ENCODE measurements at regions not wholly inside any gene's neighbourhood (a gene's known extent, or its start where the extent isn't known, plus 50 kb on each side); places are given as distances from the start of the nearest gene placed in this dataset.

DNA sequence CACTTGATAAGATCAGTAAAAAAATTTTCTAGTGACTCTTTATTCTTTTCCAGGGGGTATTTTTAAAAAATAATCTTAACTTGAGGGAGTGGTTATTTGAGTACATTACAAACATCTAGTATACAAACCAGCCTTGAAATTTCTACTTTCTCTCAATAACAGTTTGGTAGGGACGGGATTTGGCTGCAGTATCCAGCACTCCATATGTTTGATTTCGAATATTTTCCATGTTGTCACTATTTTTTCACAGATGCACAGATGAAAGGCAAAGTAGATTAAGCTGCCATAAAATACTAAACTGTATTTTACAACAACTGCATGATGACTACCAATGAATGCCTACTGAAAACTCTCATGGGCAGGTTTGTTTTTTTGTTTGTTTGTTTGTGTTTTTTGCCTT lies 225.0 kb downstream of the COX7B2 start:
- TF ChIP-seq CTCF (IDR thresholded peaks at IDR 0.05) (no peak), ZFX (IDR thresholded peaks at IDR 0.05; ENCODE audit: borderline replicate concordance) (no peak)
- no peak overlapping the region for H3K27ac ChIP-seq

- H3K27ac ChIP-seq: no peak overlapping the region
- TF ChIP-seq ZFX (IDR thresholded peaks at IDR 0.05; ENCODE audit: borderline replicate concordance) (no peak), CTCF (IDR thresholded peaks at IDR 0.05) (no peak)
These were observed 232.7 kb downstream of the COX7B2 start for GRCh38 chr4:46676364-46676763.

DNA sequence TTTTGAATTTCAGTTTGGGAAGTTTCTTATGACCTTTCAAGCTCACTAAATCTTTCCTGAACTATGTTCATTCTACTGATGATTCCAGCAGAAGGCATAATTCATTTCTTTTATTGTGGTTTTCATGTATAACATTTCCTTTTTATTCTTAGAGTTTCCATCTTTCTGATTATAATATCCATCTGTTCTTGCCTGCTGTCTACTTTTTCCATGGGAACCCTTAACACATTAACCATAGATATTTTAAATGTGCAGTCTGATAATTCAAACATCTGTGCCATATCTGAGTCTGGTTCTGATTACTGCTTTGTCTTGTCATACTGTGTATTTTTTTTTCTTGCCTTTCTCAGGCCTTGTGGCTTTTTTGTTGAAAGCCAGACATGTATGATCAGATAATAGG lies 234.7 kb downstream of the COX7B2 start:
- no peak overlapping the region for H3K27ac ChIP-seq
- TF ChIP-seq ZFX (IDR thresholded peaks at IDR 0.05; ENCODE audit: borderline replicate concordance): no peak
- TF ChIP-seq CTCF (IDR thresholded peaks at IDR 0.05): no peak

GRCh38 chr4:46667790-46668189 lies 241.3 kb downstream of the COX7B2 start:
- TF ChIP-seq ZFX (IDR thresholded peaks at IDR 0.05; ENCODE audit: borderline replicate concordance) (no peak), CTCF (IDR thresholded peaks at IDR 0.05) (no peak)
- H3K27ac ChIP-seq: no peak overlapping the region

DNA sequence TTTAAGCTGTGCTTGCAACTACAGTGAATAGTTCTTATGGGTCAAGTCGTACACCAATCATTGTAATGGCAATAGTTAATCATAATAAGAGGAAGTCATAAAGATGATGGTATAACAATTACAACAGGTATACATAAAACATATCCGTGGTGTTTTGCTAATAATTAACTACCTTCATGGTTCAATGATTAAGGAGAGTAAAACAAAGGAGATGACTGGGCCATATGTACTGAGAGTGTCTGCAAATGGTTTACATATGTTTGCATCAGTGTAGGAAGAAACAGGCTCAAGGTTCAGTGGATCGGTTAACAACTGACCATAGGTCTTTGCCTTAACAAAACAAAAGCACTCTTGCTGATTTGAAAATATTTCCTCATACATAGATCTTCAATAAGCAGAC lies 253.0 kb downstream of the COX7B2 start:
- no peak overlapping the region for H3K27ac ChIP-seq
- TF ChIP-seq CTCF (IDR thresholded peaks at IDR 0.05) (no peak), ZFX (IDR thresholded peaks at IDR 0.05; ENCODE audit: borderline replicate concordance) (no peak)

DNA sequence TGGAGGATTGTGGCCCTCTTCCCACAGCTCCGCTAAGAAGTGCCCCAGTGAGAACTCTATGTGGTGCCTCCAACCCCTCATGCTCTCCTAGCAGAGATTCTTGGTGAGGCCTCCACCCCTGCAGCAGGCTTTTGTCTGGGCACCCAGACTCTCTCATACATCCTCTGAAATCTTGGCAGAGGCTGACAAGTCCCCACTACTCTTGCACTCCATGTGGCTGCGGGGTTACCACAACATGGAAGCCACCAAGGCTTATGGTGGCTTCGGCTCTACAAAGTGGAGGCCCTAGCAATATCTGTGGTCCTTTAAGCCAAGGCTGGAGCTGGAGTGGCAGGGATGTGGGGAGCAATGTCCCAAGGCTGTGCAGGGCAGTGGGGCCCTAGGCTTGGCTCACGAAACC lies 255.2 kb downstream of the COX7B2 start:
- no peak overlapping the region for H3K27ac ChIP-seq
- TF ChIP-seq ZFX (IDR thresholded peaks at IDR 0.05; ENCODE audit: borderline replicate concordance) (no peak), CTCF (IDR thresholded peaks at IDR 0.05) (no peak)

GRCh38 chr4:46649390-46649789 lies 259.5 kb upstream of the GABRA2 start:
- H3K27ac ChIP-seq: no peak overlapping the region

More at GRCh38 chr4:46649390-46649789, 259.5 kb upstream of the GABRA2 start:
- no peak for TF ChIP-seq ZFX (IDR thresholded peaks at IDR 0.05; ENCODE audit: borderline replicate concordance)
- no peak for TF ChIP-seq CTCF (IDR thresholded peaks at IDR 0.05)
